GM19438 (cell line): ENCODE measurements at regions not wholly inside any gene's neighbourhood (a gene's known extent, or its start where the extent isn't known, plus 50 kb on each side); places are given as distances from the start of the nearest gene placed in this dataset.
"Not testable (repeated sequence)": the region's sequence is repeated elsewhere in the genome, so short reads cannot be mapped to it uniquely, and the experiment has no call there.

Experiments
- ATAC-seq: cut with Tn5 transposase; IDR thresholded peaks from one replicate; pipeline ENCODE4 v1.9.1; 2021; ENCODE audit warnings: low read depth; ENCODE audit not compliant: unreplicated experiment

DNA sequence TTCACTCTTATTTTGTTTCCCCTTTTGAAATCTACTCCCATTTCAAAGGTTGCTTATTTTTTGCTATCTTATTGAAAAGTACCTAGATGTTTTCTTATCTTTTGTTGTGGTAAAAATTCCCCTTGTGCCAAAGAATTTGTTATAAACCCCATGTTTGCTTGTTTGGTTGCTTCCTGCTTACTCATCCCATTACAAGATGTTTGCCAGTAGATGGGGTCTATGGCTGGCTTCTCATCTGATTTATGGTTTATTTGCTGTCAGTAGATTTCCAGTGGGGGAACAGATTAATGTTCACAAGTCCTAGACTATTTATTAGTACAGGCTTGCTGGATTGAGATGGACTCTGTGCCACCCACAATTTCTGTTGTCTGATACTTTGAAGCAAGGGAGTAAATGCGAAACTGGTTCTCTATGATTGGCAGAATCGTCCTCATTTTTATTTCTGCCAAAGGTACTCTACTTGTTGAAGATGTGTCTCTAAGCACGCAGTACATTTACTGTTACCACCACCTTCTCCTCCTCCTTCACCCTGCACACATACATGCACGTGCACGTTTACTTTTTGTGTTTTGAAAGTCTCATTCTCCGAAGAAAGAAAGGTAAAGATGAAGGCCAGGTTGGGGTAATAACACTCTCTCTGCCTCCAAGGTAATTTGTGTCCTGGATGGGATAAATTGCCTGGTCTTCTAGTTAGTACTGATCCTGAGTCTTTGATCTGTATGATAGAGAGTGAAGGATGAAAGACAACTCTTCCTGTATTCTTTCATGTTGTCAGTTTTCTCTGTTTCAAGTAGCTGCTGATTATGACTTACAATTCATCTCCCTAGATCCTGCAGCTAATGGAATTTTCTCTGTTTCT is 117.2 kb upstream of the ATP2B1 start:
- ATAC-seq: no peak

DNA sequence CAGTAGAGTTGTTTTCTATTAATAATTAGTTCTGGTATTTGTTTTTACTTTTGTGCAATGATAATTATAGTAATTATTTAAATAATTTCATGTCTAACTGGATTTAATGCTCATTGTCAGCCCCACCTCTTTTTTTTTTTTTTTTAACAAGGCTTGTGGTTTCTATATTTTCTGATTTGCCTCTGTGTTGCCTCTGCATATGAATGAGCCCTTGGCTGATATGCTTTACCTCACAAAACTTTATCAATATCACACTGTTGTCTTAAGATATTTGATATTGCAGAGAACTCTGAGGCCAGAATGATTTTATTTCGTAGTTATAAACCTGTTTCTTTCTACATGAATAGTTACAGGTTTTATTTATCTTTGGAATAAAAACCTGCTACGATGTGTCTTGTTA is 116.2 kb upstream of the ATP2B1 start:
- ATAC-seq: no peak

DNA sequence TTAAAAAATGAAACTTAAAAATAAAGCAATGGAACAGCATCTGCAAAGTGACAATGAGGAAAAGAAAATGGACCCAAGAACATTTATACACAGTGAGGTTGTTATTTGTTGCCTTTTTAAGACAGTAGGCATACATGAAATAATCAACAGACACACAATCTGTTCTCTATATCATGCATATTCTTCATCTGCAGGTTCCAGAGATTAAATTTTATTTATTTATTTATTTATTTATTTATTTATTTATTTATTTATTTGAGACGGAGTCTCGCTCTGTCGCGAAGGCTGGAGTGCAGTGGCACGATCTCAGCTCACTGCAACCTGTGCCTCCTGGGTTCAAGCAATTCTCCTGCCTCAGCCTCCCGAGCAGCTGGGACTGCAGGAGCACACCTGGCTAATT is 114.4 kb upstream of the ATP2B1 start:
- ATAC-seq: not testable (repeated sequence)

DNA sequence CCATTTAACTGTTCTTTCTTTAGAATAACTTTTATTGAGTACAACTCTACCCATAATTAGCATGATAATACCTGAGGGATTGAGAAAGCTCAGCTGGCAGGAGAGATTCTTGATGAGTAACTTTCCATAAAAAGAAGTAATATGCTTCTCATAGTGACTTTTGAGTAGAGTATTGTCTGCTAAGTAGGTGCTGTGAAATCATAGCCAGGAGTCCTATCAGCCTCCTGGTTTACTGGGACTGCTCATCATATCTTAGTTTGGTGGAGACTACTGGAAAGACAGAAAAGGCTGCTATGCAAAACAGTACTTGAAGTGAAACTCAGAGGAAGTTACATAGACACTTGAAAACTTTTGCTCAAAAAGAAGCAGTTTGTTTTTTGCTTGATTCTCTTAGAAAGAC is 113.3 kb upstream of the ATP2B1 start:
- no peak for ATAC-seq

DNA sequence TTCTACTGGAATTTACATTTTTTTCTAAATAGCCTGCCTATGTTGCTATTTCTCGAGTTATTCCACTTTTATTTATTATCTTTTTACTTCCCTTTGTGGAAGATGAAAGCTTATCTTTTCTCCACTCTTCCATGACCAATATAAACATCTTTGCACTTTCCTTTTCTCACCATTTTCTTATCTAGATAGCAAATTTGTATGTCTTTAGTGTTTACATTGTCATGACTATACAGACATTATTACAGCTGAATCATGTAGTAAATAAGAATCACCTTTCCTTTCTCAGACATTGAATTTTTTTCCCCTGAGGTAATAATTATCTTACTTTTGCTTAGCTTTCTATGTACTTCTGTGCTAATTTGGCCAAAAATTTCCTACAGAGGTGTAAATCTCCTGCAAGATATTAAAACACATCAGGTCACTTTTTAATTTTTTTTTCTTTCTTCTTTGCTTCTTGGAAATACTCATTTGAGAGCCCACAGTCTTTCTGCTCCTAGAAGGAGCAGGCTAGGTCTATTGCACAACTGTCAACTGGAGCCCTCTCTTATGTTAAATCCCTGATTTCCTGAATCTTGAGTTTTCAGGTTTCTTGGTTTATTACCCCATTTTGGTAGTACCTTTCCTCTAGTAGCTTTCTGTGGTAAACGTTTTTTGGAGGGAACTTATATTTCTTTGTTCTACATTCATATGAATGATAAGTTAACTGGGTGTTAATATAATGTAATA is 109.0 kb upstream of the ATP2B1 start:
- ATAC-seq: no peak

DNA sequence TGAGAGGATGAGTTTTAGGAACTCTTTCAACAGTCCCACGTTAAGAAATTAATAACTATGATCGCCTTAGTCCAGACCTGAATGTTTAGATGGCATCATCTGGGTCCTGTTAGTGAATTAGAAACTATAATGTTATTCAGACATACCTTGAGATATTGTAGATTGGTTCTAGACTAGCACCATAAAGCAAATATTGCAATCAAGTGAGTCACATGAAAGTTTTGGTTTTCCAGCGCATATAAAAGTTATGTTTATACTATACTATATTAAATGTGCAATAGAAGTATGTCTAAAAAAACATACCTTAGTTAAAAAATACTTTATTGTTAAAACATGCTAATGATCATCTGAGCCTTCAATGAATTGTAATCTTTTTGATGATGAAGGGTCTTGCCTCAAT is 106.6 kb upstream of the ATP2B1 start:
- no peak for ATAC-seq

DNA sequence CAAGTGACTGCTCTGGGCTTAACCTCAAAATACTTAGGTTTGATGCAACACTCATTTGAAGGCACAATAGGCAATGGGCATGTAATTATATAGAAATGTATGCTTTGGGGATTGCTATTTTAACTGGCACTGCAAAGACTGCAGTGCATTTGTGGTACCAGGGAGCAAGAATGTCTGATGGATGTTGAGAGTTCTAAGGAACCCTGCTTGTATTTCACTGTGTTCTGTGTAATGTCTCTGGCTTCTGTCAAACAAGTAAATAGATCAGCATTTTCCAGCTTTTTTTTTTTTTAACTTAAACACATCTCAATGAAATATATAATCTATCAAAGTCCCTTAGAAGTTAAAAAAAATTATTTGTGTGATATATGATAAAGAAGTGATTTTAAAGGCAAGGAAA is 94.8 kb upstream of the ATP2B1 start:
- no peak for ATAC-seq

DNA sequence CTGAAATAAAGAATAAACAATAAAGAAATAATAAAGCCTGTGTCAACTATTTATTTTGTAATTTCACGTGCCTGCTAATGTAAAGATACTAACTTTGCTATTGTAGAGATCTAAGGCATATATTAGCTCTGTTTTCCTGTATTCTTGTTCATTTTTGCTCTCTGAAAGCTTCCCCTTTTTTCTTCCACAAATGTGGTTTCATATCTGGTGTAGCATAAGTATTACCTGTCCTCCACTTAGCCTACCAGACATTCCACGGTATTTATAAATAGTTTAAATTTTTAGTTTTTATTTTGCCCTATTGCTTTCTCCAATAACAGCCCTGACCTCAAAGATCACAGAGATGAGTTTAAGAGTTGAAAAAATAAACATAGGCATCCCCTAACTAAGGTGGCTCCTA is 92.6 kb upstream of the ATP2B1 start:
- ATAC-seq: no peak

DNA sequence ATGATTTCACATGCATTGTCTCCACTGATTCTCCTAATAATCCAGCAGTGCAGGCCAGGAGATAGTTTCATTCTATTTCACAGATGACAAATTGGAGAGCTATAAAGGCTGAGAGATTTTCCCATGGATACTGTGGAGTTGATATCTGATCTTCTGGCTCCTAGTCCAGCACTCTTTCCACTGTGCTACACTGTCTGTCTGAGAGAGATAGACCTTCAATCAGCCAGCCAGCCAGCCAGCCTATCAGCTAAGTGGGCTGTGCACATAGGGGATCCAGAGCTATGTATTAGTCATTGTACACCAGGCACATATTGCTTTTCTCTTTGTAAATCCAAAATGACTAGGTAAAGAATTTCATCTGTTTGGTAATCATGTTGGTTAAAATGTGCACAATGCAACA is 91.8 kb upstream of the ATP2B1 start:
- ATAC-seq: no peak

DNA sequence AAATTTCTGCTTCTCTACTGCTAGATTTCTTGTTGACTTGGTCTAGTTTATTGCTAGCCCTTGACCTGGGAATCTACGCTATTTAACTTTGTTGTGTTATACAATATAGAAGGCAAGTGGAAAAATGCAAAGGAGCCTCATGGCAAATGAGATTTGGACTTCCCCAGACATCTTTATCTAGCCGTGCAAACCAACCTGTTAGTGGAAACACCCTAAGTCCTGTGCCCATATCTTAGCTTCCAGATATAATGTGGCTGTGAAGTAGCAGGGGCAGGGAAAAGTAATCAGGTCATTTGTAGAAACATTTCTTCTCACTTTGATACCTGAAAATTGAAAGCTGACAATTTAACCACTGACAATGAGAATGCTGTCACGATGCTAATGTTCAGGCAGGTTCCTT is 90.7 kb upstream of the ATP2B1 start:
- no peak for ATAC-seq

DNA sequence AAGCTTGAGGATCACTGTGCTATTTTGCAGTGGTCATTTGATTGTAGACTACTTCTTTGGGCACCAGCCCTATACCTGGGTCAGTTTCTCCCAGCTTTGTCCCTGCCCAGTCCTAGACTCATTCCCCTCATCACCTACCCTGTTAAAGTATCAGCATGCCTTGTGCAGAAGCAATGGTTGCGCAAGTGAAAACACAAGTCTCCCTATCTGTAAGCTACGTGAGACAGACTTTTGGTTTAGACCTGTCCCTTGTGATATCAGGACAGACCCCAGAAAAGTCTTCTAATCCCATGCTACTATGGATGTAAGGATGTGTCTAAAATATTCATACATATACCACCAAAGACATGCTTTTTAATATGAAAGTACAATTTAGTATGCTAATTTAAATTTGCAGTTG is 88.8 kb upstream of the ATP2B1 start:
- no peak for ATAC-seq

DNA sequence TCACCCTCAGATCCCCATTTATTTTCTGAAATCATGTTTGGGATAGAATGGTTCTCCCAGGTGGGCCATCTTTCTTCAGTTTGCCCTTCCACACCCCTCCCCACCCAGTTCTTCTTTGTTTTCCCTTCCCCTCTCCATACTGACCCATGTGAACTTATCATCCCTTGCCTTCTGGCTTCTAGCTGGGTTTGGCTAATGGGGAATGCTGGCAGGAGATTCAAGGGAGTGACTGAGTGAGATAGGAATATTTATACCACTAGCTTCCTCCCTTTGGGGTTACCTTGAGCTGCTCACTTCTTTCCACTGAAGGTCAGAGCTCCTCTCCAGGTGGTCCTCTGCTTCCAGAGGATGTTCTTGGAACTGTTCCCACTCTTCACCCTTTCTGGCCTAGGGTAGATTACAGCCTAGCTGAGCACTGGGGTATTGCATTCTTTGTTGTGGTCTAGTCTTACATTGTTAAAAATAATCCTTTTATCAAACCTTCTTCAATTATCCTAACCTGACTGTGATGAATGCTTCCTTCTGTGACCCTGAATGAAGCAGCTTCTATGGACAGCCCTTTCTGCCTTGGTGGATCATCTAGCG is 88.3 kb upstream of the ATP2B1 start:
- ATAC-seq: no peak

DNA sequence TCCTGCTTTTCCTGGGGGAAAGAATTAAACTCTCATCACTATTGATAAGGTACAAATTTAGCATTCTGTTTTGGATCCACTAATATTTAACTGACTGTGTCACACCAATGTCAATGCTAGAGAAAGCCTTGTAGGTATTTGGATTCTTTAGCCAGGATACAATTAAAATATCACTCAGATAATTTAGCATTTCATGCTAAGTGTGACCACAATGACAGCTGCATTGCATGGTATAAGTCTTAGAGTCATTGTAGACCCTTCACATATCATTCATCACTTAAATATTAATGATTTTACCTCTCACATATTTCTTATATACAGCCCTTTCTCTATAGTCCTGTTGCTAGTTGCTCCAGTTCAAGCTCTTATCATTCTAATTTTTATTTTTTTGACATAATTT is 85.3 kb upstream of the ATP2B1 start:
- no peak for ATAC-seq

DNA sequence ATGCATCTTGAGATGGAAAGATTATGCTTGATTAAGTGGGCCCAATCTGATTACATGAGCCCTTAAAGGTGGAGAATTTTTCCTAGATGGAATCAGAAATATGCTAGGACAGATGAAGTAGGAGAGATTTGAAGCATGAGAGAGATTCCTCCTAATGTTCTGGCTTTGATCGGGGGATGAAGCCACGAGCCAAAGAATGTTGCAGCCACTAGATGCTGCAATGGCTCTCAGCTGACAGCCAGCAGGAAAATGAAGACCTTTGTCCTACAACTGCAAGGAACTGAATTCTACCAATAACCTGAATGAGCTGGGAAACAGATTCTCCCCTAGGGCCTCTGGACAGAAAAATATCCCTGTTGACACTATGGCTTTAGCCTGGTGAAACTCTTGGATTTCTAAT is 82.6 kb upstream of the ATP2B1 start:
- ATAC-seq: no peak

DNA sequence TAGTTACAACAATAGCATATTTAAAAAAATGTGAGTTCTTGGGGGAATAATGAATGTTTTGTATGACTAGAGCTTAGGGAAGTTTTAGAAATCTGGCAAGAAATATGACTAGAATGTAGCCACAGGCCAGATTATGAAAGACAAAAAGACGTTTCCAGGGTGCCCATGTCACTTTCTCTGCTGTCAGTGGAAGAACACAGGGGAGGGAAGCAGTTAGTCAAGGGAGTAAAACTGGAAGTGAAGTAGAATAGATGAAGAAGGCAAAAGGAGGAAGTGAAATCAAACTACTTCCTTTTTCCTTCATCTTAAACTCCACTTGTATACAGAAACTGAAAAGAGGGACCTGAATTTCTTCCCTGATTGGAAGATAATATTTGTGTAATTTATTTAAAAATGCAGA is 81.2 kb upstream of the ATP2B1 start:
- ATAC-seq: peak; percentile 80

DNA sequence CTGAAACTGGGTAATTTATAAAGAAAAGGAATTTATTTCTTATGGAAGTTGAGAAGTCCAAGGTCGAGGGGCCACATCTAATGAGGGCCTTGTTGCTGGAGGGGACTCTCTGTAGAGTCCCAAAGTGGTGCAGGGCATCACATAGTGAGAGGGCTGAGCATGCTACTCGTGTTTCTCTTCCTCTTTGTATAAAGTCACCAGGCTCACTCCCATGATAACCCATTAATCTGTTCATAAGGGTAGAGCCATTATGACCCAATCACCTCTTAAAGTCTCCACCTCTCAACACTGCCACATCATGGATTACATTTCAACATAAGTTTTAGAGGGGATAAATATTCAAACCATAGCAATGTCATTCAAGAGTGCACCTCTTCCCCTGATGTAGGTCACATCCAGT is 79.1 kb upstream of the ATP2B1 start:
- ATAC-seq: no peak

DNA sequence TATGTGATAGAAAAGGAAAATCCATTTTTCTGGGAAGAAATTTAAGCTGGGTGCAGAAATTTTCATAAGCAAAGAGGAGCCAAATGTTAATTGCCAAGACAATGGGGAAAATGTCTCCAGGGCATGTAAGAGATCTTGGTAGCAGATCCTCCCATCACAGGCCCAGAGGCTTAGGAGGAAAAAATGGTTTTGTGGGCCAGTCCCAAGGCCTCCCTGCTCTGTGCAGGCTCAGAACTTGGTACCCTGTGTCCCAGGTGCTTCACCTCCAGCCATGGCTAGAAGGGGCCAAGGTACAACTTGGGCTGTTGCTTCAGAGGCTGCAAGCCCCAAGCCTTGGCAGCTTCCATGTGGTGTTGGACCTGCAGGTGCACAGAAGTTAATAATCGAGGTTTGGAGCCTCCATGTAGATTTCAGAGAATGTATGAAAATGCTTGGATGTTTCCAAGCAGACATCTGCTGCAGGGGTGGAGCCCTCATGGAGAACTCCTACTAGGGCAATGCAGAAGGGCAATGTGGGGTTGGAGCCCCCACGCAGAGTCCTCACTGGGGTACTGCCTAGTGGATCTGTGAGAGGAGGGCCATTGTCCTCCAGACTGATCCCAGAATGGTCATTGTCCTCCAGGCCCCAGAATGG is 77.7 kb upstream of the ATP2B1 start:
- no peak for ATAC-seq

DNA sequence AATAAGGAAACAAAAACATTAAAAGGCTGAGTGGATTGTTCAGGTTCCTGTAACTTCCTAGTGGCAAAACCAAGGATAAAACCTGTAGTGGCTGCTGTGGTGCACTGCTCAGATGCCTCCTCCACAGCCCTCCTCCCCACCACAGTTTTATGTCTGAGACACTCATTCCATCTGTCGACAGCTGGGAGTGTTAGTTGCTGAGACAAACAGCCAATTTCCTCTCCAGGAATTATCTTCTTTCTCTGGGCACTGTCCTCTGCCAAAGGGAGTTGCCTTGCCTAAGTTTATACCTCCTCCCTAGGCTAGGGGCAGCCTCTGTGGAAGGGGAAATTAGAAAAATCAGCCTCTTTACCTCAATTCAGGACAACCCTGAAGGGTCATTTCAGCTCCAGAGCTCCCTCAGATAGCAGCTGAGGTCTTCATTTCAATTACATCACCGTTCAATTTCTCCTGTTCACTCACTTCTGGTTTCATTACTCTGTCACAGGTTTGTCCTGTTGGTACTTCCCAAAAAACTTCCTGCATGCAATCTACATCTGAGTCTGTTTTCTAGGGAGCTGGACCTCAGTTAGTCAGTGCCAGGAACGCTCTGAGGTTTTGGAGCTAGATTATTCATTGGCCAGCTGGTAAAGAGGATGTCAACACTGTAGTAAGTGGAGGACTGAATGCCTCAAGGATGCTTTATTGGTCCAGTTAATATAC is 74.9 kb upstream of the ATP2B1 start:
- no peak for ATAC-seq

DNA sequence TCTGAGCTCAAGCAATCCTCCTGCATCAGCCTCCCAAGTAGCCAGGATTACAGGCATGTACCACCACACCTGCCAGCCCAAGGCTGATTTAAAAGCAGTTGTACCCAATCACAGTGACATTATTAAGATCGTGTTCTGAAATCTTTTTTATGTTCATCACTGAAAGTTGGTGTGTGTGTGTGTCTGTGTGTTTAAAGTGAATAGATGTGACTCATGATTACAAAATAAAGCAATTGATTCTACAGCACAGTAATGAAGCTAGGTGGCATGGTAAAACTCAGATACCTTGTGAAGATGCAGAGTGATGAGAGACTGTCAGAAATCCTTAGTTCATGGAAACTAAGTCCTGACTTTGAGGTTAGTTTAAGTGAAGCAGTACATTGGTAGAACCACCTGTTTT is 74.2 kb upstream of the ATP2B1 start:
- ATAC-seq: no peak

DNA sequence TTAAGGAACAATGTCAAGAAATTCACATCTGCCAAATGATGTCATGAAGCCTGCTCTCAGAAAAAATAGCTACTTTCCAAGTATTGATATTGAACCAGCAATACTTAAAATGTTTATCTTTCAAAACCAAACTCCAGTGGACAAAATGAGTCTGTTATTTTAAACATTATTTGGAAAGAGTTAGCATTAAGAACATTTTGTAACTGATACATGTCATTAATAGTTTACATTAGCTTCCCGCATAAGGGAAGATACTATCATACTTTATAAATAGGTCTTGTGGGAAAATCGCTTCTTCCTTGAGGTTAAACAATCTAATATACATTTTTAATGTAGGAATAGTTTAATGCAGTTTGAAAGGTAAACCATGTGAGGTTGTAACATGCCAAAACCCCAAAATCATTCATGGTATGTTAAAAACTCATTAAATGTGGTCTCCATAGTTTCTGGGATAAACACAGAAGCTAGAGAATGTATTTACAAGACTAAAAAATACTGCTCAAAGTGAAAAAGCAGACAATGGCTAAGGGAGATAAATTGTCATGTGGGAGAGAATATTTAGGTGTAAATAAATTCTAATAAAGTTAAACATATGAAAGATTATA is 73.4 kb upstream of the ATP2B1 start:
- ATAC-seq: no peak
